SK-N-DZ (cell line): ENCODE measurements at regions not wholly inside any gene's neighbourhood (a gene's known extent, or its start where the extent isn't known, plus 50 kb on each side); places are given as distances from the start of the nearest gene placed in this dataset.
"Not testable (repeated sequence)": the region's sequence is repeated elsewhere in the genome, so short reads cannot be mapped to it uniquely, and the experiment has no call there.

Experiments
- DNase-seq: peaks from one replicate; pipeline ENCODE4 v3.0.0-alpha.2; 2015; ENCODE audit warnings: low spot score

- no peak for DNase-seq
These were observed 119.0 kb downstream of the AGTR2 start for GRCh38 chrX:116289592-116289991.

- DNase-seq: no peak
These were observed 119.8 kb downstream of the AGTR2 start for GRCh38 chrX:116290359-116290758.

DNA sequence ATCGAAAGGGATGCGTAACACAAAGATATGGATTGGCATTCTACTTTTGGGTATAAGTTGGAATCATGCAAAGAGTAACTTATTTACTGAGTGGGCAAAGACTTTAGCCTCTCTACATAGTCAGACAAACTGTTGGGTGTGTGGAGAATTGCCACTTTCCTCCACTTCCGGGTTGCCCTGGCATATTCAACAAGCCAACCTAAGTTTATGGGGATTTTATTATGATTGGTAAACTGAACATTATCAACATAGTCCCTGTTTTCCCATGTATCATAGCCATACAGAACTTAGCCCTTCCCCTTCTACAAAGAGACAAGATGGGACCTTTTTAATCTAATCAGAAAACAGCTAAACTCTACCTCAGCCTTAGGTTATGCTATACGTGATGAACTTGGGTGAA is 121.6 kb downstream of the AGTR2 start:
- DNase-seq: no peak

DNA sequence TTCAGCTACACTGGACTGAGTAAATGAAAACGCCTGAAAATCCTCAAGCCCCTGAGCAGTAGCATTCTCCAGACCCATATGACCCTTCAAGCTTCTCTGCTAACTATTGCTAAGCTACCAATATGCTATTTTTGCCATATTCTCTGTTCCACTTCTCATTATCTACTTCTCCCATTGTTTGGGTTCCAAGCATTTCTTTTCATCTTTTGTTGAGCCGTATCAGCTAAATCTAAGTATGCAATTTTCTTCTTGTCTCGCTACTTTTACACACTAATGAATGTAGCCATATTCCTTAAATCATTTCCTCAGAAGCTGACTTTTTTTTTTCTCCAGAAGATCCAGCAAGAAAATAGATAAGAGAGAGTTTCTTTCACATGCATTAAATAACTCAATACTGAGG is 128.4 kb downstream of the AGTR2 start:
- DNase-seq: no peak

DNA sequence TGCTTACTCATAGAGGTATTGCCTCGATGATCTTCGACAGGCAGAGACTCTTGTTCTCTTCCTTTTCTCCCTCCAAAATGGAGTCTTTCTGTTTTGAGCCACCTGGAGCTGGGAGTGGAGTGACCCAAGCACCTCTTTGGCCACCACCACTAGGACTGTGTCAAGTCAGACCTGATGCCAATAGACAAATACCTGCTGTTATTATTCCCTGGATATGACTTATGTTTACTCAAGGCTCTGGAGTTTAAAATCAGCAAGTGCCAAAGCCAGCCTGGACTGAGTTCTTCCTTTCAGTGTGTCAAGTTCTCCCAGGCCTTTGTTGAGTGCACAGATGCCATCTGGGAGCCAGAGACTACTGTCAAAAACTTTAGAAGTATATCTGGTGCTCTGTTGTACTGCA is 130.2 kb upstream of the SLC6A14 start:
- DNase-seq: no peak

DNA sequence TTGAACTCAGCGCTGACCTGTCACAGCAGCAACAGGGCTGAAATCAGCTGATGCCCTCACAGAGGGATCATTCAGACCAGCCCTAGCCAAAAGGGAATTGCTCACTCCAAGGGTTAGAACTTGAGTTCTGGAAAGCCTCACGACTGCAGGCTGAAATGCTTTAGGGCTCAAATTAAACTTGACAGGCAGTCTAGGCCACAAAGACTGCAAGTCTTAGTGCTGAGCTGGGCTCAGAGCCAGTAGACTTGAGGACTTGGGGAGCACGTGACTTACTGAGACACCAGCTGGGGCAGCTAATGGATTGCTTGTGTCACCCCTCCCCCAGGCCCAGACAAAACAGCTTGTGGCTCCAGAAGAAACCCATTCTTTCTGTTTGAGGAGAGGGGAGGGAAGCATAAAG is 119.0 kb upstream of the SLC6A14 start:
- DNase-seq: peak; percentile 65

DNA sequence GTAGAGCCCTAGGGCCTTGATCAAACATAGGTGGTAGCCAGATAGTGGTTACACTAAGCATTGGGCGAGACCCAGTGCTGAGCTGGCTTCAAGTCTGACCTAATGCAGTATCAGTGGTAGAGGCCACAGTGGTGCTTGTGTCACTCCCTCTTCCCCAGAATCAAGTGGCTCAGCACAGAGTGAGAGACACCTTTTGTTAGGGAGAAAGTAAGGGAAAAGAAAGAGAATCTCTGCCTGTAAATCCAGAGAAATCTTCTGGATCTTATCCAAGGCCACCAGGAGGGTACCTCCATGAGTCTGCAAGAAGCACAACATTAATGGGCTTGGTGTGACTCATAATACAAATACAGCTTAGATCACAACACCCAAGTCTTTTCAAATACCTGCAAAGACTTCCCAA is 117.7 kb upstream of the SLC6A14 start:
- no peak for DNase-seq

- DNase-seq: no peak
These were observed 114.7 kb upstream of the SLC6A14 start for GRCh38 chrX:116321711-116322110.

DNA sequence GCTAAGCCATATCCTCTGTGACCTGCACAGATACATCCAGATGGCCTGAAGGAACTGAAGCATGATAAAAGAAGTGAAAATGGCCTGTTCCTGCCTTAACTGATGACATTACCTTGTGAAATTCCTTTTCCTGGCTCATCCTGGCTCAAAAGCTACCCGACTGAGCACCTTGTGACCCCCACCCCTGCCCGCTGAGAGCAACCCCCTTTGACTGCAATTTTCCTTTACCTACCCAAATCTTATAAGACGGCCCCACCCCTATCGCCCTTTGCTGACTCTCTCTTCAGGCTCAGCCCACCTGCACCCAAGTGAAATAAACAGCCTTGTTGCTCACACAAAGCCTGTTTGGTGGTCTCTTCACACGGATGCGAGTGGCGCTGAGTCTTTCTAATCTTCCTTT is 104.4 kb upstream of the SLC6A14 start:
- not testable (repeated sequence) for DNase-seq

- not testable (repeated sequence) for DNase-seq
These were observed 101.6 kb upstream of the SLC6A14 start for GRCh38 chrX:116334797-116335196.

DNA sequence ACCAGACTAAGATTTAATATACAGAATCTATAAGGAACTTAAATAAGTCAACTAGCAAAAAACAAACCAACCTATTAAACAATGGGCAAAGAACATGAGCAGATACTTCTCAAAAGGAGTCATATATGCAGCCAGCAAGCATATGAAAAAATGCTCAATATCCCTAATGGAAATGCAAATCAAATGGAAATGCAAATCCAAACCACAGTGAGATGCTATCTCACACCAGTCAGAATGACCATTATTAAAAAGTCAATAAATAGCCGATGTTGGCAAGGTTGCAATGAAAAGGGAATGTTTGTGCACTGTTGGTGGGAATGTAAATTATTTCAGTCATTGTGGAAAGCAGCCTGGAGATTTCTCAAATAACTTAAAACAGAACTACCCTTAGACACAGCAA is 97.0 kb upstream of the SLC6A14 start:
- DNase-seq: no peak

DNA sequence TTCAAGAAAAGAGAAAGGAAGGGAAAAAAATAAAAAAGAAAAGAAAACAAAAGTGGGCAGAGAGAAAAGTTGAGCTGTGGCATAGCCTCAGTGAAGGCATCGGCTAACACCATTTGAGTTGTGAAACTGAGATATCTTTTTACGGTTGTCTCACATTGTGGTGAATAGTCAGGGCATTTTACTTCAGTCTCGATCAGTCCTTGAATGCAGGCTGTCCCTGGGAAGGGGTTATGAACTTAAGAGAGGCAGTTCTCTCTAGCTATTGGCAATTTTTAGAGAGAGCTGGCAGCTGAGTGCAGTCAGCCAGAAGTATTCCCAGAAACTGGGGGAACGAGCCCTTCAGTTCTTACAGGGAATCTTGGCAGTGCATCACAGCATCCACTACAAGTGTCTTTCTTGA is 93.5 kb upstream of the SLC6A14 start:
- DNase-seq: no peak

DNA sequence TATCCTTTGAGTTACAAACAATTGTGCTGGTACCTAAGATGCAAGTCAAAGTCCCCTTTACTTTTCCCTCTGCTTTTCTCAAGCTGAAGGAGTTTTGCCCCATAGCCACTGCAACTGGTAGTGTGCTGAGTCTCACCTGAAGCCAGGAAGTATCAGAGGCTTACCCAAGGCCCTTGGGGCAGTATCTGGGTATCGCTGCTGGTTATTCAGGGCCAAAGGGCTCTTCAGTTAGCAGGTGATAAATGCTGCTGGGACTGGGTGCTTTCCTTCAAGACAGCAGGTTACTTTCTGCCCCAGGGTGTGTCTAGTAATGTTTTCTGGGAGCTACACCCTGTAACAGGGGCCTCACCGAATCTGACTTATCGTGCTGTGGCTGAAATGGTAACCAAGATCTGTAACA is 90.4 kb upstream of the SLC6A14 start:
- DNase-seq: no peak

GRCh38 chrX:116357329-116357728 is 79.1 kb upstream of the SLC6A14 start:
- DNase-seq: no peak

- DNase-seq: no peak
These were observed 57.4 kb upstream of the SLC6A14 start for GRCh38 chrX:116378961-116379360.

DNA sequence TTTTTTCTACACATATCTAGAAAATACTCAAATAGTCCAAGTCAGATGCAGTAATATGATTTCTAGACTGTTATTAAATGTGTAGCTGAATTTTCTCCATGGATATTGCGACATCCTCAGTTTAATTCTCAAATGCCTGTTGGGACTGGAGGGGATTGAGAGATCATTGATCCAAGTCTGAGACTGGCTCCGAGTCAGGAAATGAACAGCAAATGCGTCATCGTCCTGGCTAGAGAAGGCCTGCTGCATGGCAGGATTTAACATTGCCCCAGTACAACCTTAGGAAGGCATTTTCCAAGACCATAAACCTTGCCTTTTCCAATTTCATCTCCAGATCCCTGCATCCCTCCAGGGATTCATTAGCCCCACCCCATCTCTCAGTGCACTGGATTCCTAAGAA is 56.6 kb upstream of the SLC6A14 start:
- DNase-seq: no peak

- DNase-seq: no peak
These were observed 51.9 kb upstream of the SLC6A14 start for GRCh38 chrX:116384406-116384954.
